ENCODE measurements at regions not wholly inside any gene's neighbourhood (a gene's known extent, or its start where the extent isn't known, plus 50 kb on each side); places are given as distances from the start of the nearest gene placed in this dataset.

DNA sequence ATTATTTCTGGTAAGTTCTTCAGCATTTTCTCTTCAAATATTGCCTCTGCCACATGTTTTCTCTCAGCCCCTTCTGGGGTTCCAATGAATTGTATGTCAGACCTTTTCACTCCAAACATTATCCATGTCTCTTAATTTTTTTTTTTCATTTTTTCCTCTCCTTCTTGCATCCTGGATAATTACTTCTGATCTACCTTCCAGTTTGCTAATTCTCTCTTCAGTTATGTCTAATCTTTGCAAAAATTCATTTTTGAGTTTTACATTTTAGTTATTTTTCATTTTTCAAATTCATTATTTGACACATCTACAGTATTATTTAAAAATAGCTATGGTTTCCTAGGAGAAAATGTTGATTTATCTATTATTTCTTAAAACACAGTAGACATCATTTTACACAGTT, 271.7 kb downstream of the TFAP2B start:
- CTCF ChIA-PET, result no interaction called here
- H3K9me3 ChIP-seq (replicated peaks; ENCODE audit: control insufficient read depth, insufficient read depth, low read length), result no peaks in the 10 kb centered on the region
- RAD21 ChIA-PET (ENCODE audit: unreplicated experiment), result no interaction called here
- H3K27ac ChIP-seq (ENCODE audit: control insufficient read depth, insufficient read depth), result no peak overlapping the region
- SMC1A ChIA-PET (ENCODE audit: uncharacterized antibody, unreplicated experiment), result no interaction called here
- H3K4me1 ChIP-seq (ENCODE audit: control insufficient read depth, insufficient read depth, low read length), result no peaks in the 10 kb centered on the region
- DNase-seq (ENCODE audit: low read depth, low spot score), result no peak
- H2AFZ ChIP-seq (ENCODE audit: control insufficient read depth, low read depth, low read length), result no peak overlapping the region
- POLR2A ChIA-PET, result no interaction called here
- no peaks in the 10 kb centered on the region for H3K79me2 ChIP-seq (ENCODE audit: control insufficient read depth, insufficient read depth, low read length)
- FAIRE-seq, result no peak
- no TSS peak for BruUV-seq (replicated peaks)
- in situ Hi-C loops (cut with MboI), result no loop called here
- H3K27me3 ChIP-seq (replicated peaks in 1 of 2; ENCODE audit: control insufficient read depth in 2 of 2, insufficient read depth in 2 of 2, low read length in 1 of 2), result no peaks in the 10 kb centered on the region
- no peak overlapping the region for H3K4me2 ChIP-seq (ENCODE audit: control insufficient read depth, insufficient read depth)
- H3K9ac ChIP-seq (ENCODE audit: control insufficient read depth, insufficient read depth, low read length), result no peak overlapping the region
- no peaks in the 10 kb centered on the region for H3K36me3 ChIP-seq (ENCODE audit: control insufficient read depth in 2 of 2, insufficient read depth in 2 of 2, low read length in 1 of 2)
- no peaks in the 10 kb centered on the region for H4K20me1 ChIP-seq (ENCODE audit: control insufficient read depth, insufficient read depth)
- TF ChIP-seq ZBED1 (IDR thresholded peaks at IDR 0.05; ENCODE audit: borderline replicate concordance) (no peak), FOXM1 (IDR thresholded peaks at IDR 0.05; ENCODE audit: low read depth, low read length) (no peak), NFYB (IDR thresholded peaks at IDR 0.05; ENCODE audit: insufficient read depth, low read depth, low read length) (no peak), NFXL1 (IDR thresholded peaks at IDR 0.05; ENCODE audit: borderline replicate concordance) (no peak), SMC3 (IDR thresholded peaks at IDR 0.05; ENCODE audit: borderline replicate concordance, low read length) (no peak), KLF5 (IDR thresholded peaks at IDR 0.05; ENCODE audit: partially characterized antibody) (no peak), BMI1 (IDR thresholded peaks at IDR 0.05; ENCODE audit: borderline replicate concordance) (no peak), TAF1 (IDR thresholded peaks at IDR 0.05; ENCODE audit: borderline replicate concordance, low read depth, low read length) (no peak), BHLHE40 (IDR thresholded peaks at IDR 0.05; ENCODE audit: borderline replicate concordance in 1 of 2, low read depth in 2 of 2, low read length in 1 of 2) (no peak), MTA2 (IDR thresholded peaks at IDR 0.05; ENCODE audit: low read depth) (no peak), ESRRA (IDR thresholded peaks at IDR 0.05; ENCODE audit: low read length) (no peak), NBN (IDR thresholded peaks at IDR 0.05) (no peak), SMAD1 (IDR thresholded peaks at IDR 0.05; ENCODE audit: low read depth, partially characterized antibody) (no peak), MEF2B (IDR thresholded peaks at IDR 0.05; ENCODE audit: partially characterized antibody, poor library complexity, severe bottlenecking) (no peak), RAD51 (IDR thresholded peaks at IDR 0.05) (no peak), BRCA1 (IDR thresholded peaks at IDR 0.05; ENCODE audit: low read depth, low read length) (no peak), EZH2 (IDR thresholded peaks at IDR 0.05; ENCODE audit: borderline replicate concordance, control insufficient read depth, low read depth, low read length) (no peak)
- TF ChIP-seq, protein P1, sequence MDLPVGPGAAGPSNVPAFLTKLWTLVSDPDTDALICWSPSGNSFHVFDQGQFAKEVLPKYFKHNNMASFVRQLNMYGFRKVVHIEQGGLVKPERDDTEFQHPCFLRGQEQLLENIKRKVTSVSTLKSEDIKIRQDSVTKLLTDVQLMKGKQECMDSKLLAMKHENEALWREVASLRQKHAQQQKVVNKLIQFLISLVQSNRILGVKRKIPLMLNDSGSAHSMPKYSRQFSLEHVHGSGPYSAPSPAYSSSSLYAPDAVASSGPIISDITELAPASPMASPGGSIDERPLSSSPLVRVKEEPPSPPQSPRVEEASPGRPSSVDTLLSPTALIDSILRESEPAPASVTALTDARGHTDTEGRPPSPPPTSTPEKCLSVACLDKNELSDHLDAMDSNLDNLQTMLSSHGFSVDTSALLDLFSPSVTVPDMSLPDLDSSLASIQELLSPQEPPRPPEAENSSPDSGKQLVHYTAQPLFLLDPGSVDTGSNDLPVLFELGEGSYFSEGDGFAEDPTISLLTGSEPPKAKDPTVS (IDR thresholded peaks at IDR 0.05; ENCODE audit: low read depth, low read length), result no peak
- TF ChIP-seq, protein P2, sequence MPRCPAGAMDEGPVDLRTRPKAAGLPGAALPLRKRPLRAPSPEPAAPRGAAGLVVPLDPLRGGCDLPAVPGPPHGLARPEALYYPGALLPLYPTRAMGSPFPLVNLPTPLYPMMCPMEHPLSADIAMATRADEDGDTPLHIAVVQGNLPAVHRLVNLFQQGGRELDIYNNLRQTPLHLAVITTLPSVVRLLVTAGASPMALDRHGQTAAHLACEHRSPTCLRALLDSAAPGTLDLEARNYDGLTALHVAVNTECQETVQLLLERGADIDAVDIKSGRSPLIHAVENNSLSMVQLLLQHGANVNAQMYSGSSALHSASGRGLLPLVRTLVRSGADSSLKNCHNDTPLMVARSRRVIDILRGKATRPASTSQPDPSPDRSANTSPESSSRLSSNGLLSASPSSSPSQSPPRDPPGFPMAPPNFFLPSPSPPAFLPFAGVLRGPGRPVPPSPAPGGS (IDR thresholded peaks at IDR 0.05; ENCODE audit: borderline replicate concordance, insufficient read depth, low read depth, low read length, poor library complexity, severe bottlenecking), result no peak
- ATAC-seq, result no peak
- no peak overlapping the region for H3K4me3 ChIP-seq
- intact Hi-C loops (cut with micrococcal nuclease; ENCODE audit: unreplicated experiment), result no loop called here

Data from GM12878 (cell line).